GM12873 (cell line): ENCODE measurements at regions not wholly inside any gene's neighbourhood (a gene's known extent, or its start where the extent isn't known, plus 50 kb on each side); places are given as distances from the start of the nearest gene placed in this dataset.

ENCODE experiments used
- TF ChIP-seq, protein P1 (sequence below): IDR thresholded peaks from 2 replicates; pipeline ENCODE4 v1.5.1; 2012; ENCODE audit warnings: low read depth, mild to moderate bottlenecking, moderate library complexity, low read length, control low read depth; ENCODE audit not compliant: insufficient read depth; ENCODE audit errors: missing control alignments

DNA sequence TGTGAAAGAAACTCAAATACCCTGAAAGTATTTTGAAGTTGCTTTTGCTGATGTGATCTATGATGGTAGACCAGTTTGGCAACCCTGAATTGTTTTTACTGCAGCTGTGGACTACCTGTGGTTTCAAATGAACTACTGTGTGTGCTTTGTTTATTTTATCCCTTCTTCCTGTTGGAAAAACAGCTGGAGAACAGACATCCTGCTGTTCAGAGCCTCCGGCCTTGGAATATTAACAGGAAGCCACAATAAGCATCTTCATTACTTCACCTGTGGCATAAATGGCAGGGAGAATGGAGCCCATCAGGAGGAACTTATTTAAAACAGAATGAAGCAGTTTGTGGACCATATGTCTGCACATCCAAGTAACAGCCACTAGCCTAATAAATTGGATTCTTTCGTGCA is 104.8 kb downstream of the DUSP6 start:
- TF ChIP-seq, protein P1, sequence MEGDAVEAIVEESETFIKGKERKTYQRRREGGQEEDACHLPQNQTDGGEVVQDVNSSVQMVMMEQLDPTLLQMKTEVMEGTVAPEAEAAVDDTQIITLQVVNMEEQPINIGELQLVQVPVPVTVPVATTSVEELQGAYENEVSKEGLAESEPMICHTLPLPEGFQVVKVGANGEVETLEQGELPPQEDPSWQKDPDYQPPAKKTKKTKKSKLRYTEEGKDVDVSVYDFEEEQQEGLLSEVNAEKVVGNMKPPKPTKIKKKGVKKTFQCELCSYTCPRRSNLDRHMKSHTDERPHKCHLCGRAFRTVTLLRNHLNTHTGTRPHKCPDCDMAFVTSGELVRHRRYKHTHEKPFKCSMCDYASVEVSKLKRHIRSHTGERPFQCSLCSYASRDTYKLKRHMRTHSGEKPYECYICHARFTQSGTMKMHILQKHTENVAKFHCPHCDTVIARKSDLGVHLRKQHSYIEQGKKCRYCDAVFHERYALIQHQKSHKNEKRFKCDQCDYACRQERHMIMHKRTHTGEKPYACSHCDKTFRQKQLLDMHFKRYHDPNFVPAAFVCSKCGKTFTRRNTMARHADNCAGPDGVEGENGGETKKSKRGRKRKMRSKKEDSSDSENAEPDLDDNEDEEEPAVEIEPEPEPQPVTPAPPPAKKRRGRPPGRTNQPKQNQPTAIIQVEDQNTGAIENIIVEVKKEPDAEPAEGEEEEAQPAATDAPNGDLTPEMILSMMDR, result no peak

DNA sequence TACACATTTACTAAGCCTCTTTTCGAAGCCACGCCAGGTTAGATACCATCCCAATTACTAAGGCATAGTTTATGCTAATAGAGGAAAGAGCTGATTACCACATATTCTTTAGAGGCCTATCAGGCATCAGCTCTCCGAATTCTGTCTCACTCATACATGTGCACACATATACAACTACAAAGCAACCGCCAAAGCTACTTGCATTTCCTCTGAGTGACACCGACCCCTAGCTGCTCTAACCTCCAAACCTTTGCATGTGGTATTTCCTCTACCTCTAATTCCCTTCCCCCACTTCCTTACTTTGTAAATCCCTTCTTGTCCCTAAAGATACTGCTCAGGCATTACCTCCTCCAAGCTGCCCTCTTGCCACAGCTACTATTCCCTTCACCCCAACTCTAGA is 107.2 kb downstream of the DUSP6 start:
- TF ChIP-seq, protein P1, result no peak

DNA sequence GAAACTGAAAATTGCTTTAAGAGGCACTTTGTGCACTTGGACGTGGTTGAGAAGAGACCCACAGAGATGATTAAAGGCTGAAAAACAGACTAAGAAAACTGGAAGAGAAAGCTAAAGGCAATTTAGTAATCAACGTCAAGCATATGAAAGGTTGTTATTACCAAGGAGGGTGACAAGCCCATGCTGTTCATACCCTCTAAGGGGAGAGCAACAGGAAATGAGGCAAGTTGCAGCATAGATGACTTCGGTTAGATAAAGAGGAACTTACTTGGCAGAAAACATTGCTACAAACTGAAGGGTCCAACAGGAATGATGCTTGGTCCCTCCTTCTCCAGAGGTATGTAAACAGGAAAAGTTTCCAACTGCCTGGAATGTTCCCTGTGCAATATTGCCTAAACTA is 107.8 kb downstream of the DUSP6 start:
- TF ChIP-seq, protein P1, result no peak

DNA sequence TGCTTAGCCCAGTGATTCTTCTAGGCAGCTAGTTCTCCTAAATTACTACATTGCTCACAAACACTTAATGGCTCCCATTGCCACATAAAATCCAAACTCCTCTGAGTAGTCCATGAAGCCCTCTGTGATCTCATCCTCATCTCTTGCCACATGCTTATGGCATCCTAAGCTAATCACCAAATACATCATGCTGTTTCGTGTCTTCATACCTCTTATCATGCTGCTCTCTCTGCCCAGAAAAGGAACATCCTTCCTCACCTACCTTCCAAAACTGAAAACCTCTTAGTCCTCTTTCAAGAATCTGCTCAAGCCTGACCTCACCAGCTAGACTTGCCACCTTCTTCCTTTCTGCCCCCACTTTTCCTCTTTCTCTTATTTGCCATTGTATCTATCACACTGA is 108.5 kb downstream of the DUSP6 start:
- TF ChIP-seq, protein P1, result no peak

DNA sequence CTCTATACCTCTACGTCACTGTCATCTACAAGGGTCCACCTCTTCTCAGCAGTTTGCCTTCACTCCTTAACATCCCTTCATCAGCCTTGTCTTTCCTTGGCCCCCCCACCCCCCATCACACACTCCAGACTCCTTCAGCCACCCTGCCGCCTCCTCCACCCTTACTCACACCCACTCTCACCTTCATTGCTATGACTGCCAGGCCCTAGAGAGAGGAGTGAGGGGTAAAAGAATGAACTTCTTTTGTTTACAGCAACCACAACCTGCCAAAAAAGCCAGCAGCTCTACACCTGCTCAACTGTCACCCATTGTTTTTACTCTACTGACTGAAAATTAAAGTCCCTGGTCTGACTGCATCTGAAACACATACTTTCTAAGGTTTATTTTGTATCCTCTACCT is 112.8 kb downstream of the DUSP6 start:
- TF ChIP-seq, protein P1, result no peak

DNA sequence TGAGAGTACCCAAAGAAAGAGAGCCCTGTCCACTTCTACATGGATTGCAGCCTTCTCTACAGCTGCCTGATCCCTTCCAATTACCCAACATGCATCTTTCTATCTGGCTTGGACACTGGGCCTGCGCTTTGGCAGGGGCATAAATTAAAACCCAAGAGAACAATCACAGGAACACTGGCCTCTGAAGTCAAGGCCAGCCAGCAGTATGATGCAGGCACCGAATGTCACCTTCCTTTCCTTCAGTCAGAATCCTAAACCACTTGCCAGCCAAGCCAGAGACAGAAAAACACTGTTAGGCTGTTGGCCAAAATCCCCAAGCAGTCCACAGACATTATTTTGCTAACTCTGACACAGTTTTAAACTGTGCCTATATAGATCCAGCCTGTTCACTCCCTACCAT is 113.7 kb downstream of the DUSP6 start:
- TF ChIP-seq, protein P1, result no peak

DNA sequence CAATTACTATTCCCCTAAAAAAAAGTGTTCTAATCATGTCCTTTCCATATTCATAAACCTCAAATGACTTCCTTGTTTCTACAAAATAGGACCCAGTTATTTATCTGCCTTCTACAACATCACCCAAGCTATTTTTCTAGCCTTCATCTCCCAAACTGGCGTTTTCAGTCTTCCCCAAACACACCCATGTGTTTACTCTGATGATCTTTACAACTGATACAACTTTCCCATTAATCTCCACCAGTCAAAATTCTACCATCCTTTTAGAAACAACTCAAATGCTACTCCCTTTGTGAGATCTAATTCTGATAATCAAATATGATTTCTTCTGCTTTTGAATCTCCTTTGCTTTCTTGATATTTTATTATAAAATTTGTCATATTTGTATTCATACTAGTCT is 114.5 kb downstream of the DUSP6 start:
- TF ChIP-seq, protein P1, result no peak
